ENCODE measurements at regions not wholly inside any gene's neighbourhood (a gene's known extent, or its start where the extent isn't known, plus 50 kb on each side); places are given as distances from the start of the nearest gene placed in this dataset.

GRCh38 chr22:22814666-22815396 is 72.8 kb upstream of the IGLL5 start:
- TF ChIP-seq, protein P1, sequence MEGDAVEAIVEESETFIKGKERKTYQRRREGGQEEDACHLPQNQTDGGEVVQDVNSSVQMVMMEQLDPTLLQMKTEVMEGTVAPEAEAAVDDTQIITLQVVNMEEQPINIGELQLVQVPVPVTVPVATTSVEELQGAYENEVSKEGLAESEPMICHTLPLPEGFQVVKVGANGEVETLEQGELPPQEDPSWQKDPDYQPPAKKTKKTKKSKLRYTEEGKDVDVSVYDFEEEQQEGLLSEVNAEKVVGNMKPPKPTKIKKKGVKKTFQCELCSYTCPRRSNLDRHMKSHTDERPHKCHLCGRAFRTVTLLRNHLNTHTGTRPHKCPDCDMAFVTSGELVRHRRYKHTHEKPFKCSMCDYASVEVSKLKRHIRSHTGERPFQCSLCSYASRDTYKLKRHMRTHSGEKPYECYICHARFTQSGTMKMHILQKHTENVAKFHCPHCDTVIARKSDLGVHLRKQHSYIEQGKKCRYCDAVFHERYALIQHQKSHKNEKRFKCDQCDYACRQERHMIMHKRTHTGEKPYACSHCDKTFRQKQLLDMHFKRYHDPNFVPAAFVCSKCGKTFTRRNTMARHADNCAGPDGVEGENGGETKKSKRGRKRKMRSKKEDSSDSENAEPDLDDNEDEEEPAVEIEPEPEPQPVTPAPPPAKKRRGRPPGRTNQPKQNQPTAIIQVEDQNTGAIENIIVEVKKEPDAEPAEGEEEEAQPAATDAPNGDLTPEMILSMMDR (IDR thresholded peaks at IDR 0.05; ENCODE audit: insufficient read depth, low read depth, low read length, missing control alignments), result no peak

DNA sequence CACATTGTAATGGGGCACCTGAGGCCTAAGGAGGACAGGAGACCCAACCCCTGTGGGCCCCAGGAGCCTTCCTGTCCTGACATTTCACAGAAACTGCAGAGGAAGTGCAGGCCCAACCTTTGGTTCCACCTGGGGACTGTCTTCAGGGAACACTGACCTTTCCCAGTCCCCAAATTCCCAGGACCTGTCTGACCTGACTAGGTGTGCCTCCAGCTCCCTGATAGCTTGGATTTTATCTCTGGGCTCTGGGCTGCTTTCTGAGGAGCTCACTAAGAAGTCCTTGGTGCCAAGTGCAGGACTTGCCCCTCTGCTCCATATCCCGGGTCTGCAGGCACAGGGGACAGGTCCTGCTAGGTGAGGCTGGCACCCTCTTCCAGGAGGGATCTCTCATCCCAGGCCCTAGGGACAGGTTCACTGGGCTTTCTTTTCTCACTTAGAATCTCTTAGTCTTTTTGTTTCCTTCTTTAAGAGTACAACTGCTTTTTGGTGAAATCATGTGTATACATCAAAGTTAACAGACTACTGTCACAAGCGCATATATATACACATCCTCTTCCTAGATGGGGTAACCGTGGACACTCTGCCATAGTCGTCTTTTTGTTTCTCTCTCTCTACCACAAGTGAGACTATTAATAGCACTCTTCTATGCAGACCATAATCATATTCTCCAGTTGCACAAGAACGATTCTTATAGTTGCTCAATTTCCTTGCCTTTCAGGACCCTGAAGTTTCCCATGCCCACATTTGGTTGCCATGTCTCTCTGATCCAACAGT is 72.0 kb upstream of the IGLL5 start:
- DNase-seq (ENCODE audit: low read depth), result no peak
- TF ChIP-seq, protein P1 (IDR thresholded peaks at IDR 0.05; ENCODE audit: insufficient read depth, low read depth, low read length, missing control alignments), result no peak
- H3K4me3 ChIP-seq (ENCODE audit: low read length), result no peak overlapping the region

More at GRCh38 chr22:22814666-22815396, 72.8 kb upstream of the IGLL5 start:
- H3K4me3 ChIP-seq (ENCODE audit: low read length), result no peak overlapping the region
- DNase-seq (ENCODE audit: low read depth), result no peak

DNA sequence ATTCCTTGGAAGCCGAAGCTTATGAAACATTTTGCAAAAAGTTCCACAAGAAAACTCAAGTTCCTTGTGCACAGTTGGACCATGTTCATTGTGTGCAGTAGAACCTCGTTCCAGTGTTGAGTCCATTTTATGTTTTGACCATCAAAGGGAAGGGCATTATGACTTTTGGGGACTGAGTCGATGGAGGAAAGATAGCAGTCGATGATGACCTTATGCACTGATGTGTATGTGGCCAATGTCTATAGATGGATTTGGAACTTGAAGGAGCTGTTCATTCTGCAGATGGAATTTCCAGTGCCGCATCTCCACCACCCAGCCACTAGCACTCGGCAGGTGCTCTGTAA is 71.5 kb upstream of the IGLL5 start:
- no peak for DNase-seq (ENCODE audit: low read depth)
- TF ChIP-seq, protein P1 (IDR thresholded peaks at IDR 0.05; ENCODE audit: insufficient read depth, low read depth, low read length, missing control alignments), result no peak
- H3K4me3 ChIP-seq (ENCODE audit: low read length), result no peak overlapping the region

DNA sequence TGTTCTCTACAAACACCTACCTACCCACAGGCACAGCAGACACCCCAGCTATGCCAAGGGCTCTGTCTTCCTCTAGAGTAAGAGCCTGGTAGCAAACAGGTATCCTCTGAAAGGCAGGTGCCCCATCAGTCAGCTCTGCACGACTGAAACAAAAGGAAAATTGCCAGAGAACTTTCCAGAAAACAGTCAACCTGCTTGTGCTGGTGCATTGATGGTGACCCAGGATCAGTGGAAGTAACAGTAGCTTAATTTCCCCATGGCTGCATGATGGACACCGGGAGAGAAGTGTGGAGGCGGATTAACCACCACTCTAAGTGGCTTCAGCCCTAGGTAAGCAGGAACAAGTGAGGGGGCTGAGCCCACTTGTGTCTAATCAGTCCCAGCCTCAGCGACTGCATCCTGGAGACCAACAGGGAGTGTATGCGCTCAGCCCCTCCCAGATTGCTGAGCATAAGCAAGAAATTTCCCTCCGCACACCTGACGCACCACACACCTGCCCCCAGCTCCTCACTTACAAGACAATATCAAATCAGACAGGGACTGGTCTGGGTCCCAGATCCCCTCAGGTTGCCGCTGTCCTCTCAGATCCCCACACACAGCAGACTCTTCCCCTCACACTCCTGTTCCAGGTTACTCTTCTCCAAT is 70.7 kb upstream of the IGLL5 start:
- no peak for DNase-seq (ENCODE audit: low read depth)
- TF ChIP-seq, protein P1 (IDR thresholded peaks at IDR 0.05; ENCODE audit: insufficient read depth, low read depth, low read length, missing control alignments), result no peak
- no peak overlapping the region for H3K4me3 ChIP-seq (ENCODE audit: low read length)

- DNase-seq (ENCODE audit: low read depth), result no peak
- TF ChIP-seq, protein P1 (IDR thresholded peaks at IDR 0.05; ENCODE audit: insufficient read depth, low read depth, low read length, missing control alignments), result no peak
- no peak overlapping the region for H3K4me3 ChIP-seq (ENCODE audit: low read length)
Measured at GRCh38 chr22:22817468-22818201, 70.0 kb upstream of the IGLL5 start.

GRCh38 chr22:22818202-22818538 is 69.4 kb upstream of the IGLL5 start:
- TF ChIP-seq, protein P1 (IDR thresholded peaks at IDR 0.05; ENCODE audit: insufficient read depth, low read depth, low read length, missing control alignments), result no peak
- DNase-seq (ENCODE audit: low read depth), result no peak
- H3K4me3 ChIP-seq (ENCODE audit: low read length), result no peak overlapping the region
